ENCODE measurements at regions not wholly inside any gene's neighbourhood (a gene's known extent, or its start where the extent isn't known, plus 50 kb on each side); places are given as distances from the start of the nearest gene placed in this dataset.

DNA sequence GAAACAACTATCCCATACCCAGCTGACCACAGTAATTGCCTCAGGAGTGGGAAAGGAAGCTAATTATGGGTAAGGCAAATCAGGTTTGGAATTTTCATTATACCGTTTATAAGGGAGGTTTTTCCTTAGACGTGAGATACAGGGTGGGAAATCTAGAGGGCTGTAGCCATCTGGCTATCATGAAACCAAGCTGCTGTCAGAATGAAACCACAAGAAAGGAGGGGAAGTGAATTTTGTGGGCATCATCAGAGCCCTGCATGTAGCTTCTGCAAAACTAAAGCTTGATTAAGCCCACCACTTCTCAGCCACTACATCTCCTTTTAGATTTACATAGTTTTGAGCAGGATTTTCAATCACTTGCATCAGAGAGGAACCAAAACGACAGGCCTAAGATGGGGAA is 893.5 kb downstream of the TUSC7 start (continued):
- TF ChIP-seq, protein P1, sequence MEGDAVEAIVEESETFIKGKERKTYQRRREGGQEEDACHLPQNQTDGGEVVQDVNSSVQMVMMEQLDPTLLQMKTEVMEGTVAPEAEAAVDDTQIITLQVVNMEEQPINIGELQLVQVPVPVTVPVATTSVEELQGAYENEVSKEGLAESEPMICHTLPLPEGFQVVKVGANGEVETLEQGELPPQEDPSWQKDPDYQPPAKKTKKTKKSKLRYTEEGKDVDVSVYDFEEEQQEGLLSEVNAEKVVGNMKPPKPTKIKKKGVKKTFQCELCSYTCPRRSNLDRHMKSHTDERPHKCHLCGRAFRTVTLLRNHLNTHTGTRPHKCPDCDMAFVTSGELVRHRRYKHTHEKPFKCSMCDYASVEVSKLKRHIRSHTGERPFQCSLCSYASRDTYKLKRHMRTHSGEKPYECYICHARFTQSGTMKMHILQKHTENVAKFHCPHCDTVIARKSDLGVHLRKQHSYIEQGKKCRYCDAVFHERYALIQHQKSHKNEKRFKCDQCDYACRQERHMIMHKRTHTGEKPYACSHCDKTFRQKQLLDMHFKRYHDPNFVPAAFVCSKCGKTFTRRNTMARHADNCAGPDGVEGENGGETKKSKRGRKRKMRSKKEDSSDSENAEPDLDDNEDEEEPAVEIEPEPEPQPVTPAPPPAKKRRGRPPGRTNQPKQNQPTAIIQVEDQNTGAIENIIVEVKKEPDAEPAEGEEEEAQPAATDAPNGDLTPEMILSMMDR (IDR thresholded peaks at IDR 0.05), result no peak
- no peak for TF ChIP-seq YY1 (IDR thresholded peaks at IDR 0.05; ENCODE audit: low read depth)

DNA sequence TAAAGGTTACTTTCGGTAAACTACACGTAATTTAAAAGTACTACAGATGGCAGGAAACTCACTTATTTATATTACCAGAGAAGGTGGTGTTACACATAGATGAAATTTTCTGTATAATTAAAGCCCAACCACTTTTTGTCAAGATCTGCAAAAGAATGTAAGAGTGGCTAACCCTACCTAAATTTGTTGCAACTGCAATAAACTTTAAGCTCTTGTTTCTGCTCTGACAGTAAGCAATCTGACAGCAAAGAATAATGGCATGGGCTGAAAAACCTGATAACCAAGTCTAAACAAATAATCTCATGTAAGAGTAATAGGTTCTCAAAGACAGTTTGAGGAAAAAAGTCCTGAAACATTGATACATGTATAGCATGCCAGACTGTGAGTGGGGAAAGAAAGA is 897.3 kb downstream of the TUSC7 start:
- no peak overlapping the region for H3K4me2 ChIP-seq
- H4K20me1 ChIP-seq (ENCODE audit: insufficient read depth), result no peaks in the 10 kb centered on the region
- no peaks in the 10 kb centered on the region for H3K79me2 ChIP-seq (ENCODE audit: insufficient read depth)
- H2AFZ ChIP-seq (ENCODE audit: low read depth), result no peak overlapping the region
- peaks cover 0 to 32% of the 10 kb centered on the region in 2 experiments; a peak in 2 of 4 replicates for H3K4me1 ChIP-seq (ENCODE audit: control insufficient read depth in 1 of 2, insufficient read depth in 2 of 2, low read depth in 1 of 2, low read length in 1 of 2)
- no peak overlapping the region for H3K27ac ChIP-seq (ENCODE audit: low read depth in 2 of 2, low read length in 1 of 2)
- ChIA-PET CTCF (interaction anchor here (1.0 to 1.9 kb wide), 3 partner anchors 13 to 836 kb away, joined by 3 to 6 read pairs (median 4); no protein-coding TSS in a partner anchor), POLR2A (interaction anchor here (0.6 kb wide), 1 partner anchor 388 kb away, joined by 3 read pairs; no protein-coding TSS in a partner anchor)
- WGBS (ENCODE audit: low lambda C conversion rate), result 97% methylated on average over 2 of the region's 2 CpGs
- no peaks in the 10 kb centered on the region for H3K27me3 ChIP-seq (ENCODE audit: insufficient read depth)
- no peaks in the 10 kb centered on the region for H3K36me3 ChIP-seq (replicated peaks in 1 of 2; ENCODE audit: control insufficient read depth in 1 of 2, insufficient read depth in 2 of 2, low read length in 1 of 2)
- TF ChIP-seq SMC3 (IDR thresholded peaks at IDR 0.05; ENCODE audit: low read depth, low read length), result no peak
- TF ChIP-seq, protein P2, sequence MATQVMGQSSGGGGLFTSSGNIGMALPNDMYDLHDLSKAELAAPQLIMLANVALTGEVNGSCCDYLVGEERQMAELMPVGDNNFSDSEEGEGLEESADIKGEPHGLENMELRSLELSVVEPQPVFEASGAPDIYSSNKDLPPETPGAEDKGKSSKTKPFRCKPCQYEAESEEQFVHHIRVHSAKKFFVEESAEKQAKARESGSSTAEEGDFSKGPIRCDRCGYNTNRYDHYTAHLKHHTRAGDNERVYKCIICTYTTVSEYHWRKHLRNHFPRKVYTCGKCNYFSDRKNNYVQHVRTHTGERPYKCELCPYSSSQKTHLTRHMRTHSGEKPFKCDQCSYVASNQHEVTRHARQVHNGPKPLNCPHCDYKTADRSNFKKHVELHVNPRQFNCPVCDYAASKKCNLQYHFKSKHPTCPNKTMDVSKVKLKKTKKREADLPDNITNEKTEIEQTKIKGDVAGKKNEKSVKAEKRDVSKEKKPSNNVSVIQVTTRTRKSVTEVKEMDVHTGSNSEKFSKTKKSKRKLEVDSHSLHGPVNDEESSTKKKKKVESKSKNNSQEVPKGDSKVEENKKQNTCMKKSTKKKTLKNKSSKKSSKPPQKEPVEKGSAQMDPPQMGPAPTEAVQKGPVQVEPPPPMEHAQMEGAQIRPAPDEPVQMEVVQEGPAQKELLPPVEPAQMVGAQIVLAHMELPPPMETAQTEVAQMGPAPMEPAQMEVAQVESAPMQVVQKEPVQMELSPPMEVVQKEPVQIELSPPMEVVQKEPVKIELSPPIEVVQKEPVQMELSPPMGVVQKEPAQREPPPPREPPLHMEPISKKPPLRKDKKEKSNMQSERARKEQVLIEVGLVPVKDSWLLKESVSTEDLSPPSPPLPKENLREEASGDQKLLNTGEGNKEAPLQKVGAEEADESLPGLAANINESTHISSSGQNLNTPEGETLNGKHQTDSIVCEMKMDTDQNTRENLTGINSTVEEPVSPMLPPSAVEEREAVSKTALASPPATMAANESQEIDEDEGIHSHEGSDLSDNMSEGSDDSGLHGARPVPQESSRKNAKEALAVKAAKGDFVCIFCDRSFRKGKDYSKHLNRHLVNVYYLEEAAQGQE (IDR thresholded peaks at IDR 0.05; ENCODE audit: low read depth, low read length), result no peak
- TF ChIP-seq SIN3A (IDR thresholded peaks at IDR 0.05; ENCODE audit: borderline replicate concordance, low read depth, low read length), result no peak
- TF ChIP-seq, protein P1 (IDR thresholded peaks at IDR 0.05), result no peak
- TF ChIP-seq, protein P3, sequence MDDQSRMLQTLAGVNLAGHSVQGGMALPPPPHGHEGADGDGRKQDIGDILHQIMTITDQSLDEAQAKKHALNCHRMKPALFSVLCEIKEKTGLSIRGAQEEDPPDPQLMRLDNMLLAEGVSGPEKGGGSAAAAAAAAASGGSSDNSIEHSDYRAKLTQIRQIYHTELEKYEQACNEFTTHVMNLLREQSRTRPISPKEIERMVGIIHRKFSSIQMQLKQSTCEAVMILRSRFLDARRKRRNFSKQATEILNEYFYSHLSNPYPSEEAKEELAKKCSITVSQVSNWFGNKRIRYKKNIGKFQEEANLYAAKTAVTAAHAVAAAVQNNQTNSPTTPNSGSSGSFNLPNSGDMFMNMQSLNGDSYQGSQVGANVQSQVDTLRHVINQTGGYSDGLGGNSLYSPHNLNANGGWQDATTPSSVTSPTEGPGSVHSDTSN (IDR thresholded peaks at IDR 0.05), result no peak
- no peak for TF ChIP-seq FOSL2 (IDR thresholded peaks at IDR 0.05; ENCODE audit: borderline replicate concordance, low read depth)
- TF ChIP-seq TAF1 (IDR thresholded peaks at IDR 0.05; ENCODE audit: borderline replicate concordance, low read depth, low read length), result no peak
- TF ChIP-seq MXI1 (IDR thresholded peaks at IDR 0.05; ENCODE audit: low read depth, low read length), result no peak
- TF ChIP-seq, protein P4, sequence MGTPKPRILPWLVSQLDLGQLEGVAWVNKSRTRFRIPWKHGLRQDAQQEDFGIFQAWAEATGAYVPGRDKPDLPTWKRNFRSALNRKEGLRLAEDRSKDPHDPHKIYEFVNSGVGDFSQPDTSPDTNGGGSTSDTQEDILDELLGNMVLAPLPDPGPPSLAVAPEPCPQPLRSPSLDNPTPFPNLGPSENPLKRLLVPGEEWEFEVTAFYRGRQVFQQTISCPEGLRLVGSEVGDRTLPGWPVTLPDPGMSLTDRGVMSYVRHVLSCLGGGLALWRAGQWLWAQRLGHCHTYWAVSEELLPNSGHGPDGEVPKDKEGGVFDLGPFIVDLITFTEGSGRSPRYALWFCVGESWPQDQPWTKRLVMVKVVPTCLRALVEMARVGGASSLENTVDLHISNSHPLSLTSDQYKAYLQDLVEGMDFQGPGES (IDR thresholded peaks at IDR 0.05; ENCODE audit: low read depth, low read length), result no peak
- no peak for TF ChIP-seq NRF1 (IDR thresholded peaks at IDR 0.05; ENCODE audit: low read depth, low read length)
- no peak for TF ChIP-seq FOXJ3 (CRISPR knock-in tag; IDR thresholded peaks at IDR 0.05)
- TF ChIP-seq TEAD4 (IDR thresholded peaks at IDR 0.05; ENCODE audit: borderline replicate concordance, insufficient read depth), result no peak
- TF ChIP-seq NFIC (IDR thresholded peaks at IDR 0.05; ENCODE audit: borderline replicate concordance), result no peak
- TF ChIP-seq FOXM1 (IDR thresholded peaks at IDR 0.05; ENCODE audit: low read depth), result no peak
- TF ChIP-seq EZH2phosphoT487 (IDR thresholded peaks at IDR 0.05; ENCODE audit: borderline replicate concordance, low read depth), result no peak
- H3K9me3 ChIP-seq, result no peaks in the 10 kb centered on the region
- no peaks in the 10 kb centered on the region for H3K9me2 ChIP-seq
- H3F3A ChIP-seq (replicated peaks; ENCODE audit: insufficient read depth), result no peaks in the 10 kb centered on the region
- H3K4me3 ChIP-seq (ENCODE audit: low read depth in 2 of 2, low read length in 1 of 2), result no peak overlapping the region
- no peak for DNase-seq
- H3K9ac ChIP-seq, result no peak overlapping the region
